Breast epithelium (tissue), 3 donors: ENCODE measurements at regions not wholly inside any gene's neighbourhood (a gene's known extent, or its start where the extent isn't known, plus 50 kb on each side); places are given as distances from the start of the nearest gene placed in this dataset.

Source experiments
- POLR2A ChIP-seq: fragments of 450-650 bp; IDR thresholded peaks from one replicate; pipeline ENCODE4 v1.6.1; 2016; ENCODE audit warnings: antibody characterized with exemption, mild to moderate bottlenecking, moderate library complexity
- POLR2AphosphoS5 ChIP-seq, 3 donors: sonication (generic); formaldehyde crosslinking; IDR thresholded peaks; one replicate each; pipeline ENCODE4 v1.6.1; 2017; ENCODE audit warnings: antibody characterized with exemption in 3 of 3
- TF ChIP-seq, protein P1 (sequence below), 3 donors: fragments of 450-650 bp; IDR thresholded peaks; one replicate each; pipeline ENCODE4 v1.5.1; 2016 to 2017; ENCODE audit warnings: antibody characterized with exemption in 3 of 3, mild to moderate bottlenecking in 3 of 3, moderate library complexity in 3 of 3

DNA sequence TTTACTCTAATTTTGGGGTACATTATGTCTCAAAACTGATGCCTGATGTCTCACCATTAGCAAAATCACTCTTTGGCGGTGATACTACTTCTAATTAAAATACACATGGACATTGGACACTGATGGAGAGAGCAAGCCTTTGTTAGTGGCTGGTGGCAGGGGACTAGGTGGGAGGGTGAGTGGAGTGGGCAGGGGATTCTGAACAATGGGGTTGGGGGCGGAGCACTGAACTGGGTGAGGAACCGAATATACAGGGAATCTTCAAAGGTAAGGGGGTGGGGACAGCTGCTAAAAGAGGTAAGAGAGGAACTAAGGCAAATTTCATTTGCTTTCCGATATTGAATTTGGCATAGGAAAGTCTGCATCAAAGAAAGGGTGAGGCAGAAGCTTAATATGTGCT, 88.8 kb downstream of the CARTPT start:
- TF ChIP-seq POLR2AphosphoS5 (IDR thresholded peaks at IDR 0.05) (no peak), POLR2A (no peak)
- TF ChIP-seq, protein P1, sequence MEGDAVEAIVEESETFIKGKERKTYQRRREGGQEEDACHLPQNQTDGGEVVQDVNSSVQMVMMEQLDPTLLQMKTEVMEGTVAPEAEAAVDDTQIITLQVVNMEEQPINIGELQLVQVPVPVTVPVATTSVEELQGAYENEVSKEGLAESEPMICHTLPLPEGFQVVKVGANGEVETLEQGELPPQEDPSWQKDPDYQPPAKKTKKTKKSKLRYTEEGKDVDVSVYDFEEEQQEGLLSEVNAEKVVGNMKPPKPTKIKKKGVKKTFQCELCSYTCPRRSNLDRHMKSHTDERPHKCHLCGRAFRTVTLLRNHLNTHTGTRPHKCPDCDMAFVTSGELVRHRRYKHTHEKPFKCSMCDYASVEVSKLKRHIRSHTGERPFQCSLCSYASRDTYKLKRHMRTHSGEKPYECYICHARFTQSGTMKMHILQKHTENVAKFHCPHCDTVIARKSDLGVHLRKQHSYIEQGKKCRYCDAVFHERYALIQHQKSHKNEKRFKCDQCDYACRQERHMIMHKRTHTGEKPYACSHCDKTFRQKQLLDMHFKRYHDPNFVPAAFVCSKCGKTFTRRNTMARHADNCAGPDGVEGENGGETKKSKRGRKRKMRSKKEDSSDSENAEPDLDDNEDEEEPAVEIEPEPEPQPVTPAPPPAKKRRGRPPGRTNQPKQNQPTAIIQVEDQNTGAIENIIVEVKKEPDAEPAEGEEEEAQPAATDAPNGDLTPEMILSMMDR (IDR thresholded peaks at IDR 0.05): no peak
